Small intestine (tissue), 7 donors: ENCODE measurements at regions not wholly inside any gene's neighbourhood (a gene's known extent, or its start where the extent isn't known, plus 50 kb on each side); places are given as distances from the start of the nearest gene placed in this dataset.

Experiments used
- DNase-seq, 2 donors: peaks; one replicate each; pipeline versions ENCODE4 v3.0.0 to v3.0.0-alpha.2; 2013
- FAIRE-seq: peaks from 2 replicates; lab custom pipeline; 2012; peaks lifted over from hg19 to GRCh38; lab: Jason Lieb, UNC
- H3K27ac ChIP-seq, 3 donors: one replicate each; pipeline ENCODE4 v1.5.1; 2013; ENCODE audit warnings: low read length in 2 of 3, mild to moderate bottlenecking in 2 of 3, control low read depth in 1 of 3, inconsistent platforms in 1 of 3, low read depth in 1 of 3, moderate library complexity in 1 of 3
- H3K27me3 ChIP-seq, 3 donors: one replicate each; pipeline ENCODE4 v1.6.1; 2013; ENCODE audit warnings: low read length in 3 of 3, inconsistent platforms in 1 of 3; ENCODE audit not compliant: control insufficient read depth in 3 of 3, insufficient read depth in 3 of 3
- H3K36me3 ChIP-seq, 3 donors: one replicate each; pipeline ENCODE4 v1.6.1; 2013; ENCODE audit warnings: low read length in 3 of 3, inconsistent platforms in 1 of 3, low read depth in 1 of 3, mild to moderate bottlenecking in 1 of 3, moderate library complexity in 1 of 3; ENCODE audit not compliant: control insufficient read depth in 3 of 3, insufficient read depth in 2 of 3
- H3K4me1 ChIP-seq, 3 donors: one replicate each; pipeline ENCODE4 v1.6.1; 2013; ENCODE audit warnings: low read length in 2 of 3, inconsistent platforms in 1 of 3, low read depth in 1 of 3, mild to moderate bottlenecking in 1 of 3, moderate library complexity in 1 of 3; ENCODE audit not compliant: control insufficient read depth in 3 of 3, insufficient read depth in 2 of 3
- H3K4me3 ChIP-seq, 3 donors: one replicate each; pipeline ENCODE4 v1.5.1; 2013; ENCODE audit warnings: low read length in 3 of 3, control low read depth in 1 of 3, inconsistent platforms in 1 of 3, low read depth in 1 of 3, mild to moderate bottlenecking in 1 of 3, moderate library complexity in 1 of 3
- H3K9me3 ChIP-seq, 2 donors: one replicate each; pipeline ENCODE4 v1.6.1; 2013; ENCODE audit warnings: low read depth in 1 of 2, low read length in 1 of 2; ENCODE audit not compliant: control insufficient read depth in 2 of 2, insufficient read depth in 1 of 2
- WGBS, 3 donors: extraction: QIAGEN DNeasy Blood & Tissue Kit; methylation state at CpG; one replicate each; pipeline ENCODE4 v1.1.7; 2013; 5-methylcytosine and 5-hydroxymethylcytosine counted together
- donor health status: healthy with polysubstance abuse.
- donor health status: control.
- donor health status: control.
- donor health status: Bipolar disorder and iron deficiency.
- donor health status: healthy.

- H3K27me3 ChIP-seq: no peaks in the 10 kb centered on the region
- no peak overlapping the region for H3K4me3 ChIP-seq
- peaks cover 2 to 22% (median 14%) of the 10 kb centered on the region in 3 donors for H3K4me1 ChIP-seq
- H3K36me3 ChIP-seq: no peaks in the 10 kb centered on the region
- DNase-seq: no peak
- no peaks in the 10 kb centered on the region for H3K9me3 ChIP-seq
- WGBS, 3 donors: 93 to 94% (median 93%) methylated on average over 7 of the region's 7 CpGs
- FAIRE-seq: no peak
- H3K27ac ChIP-seq: no peak overlapping the region
Observed at GRCh38 chr11:86155200-86155844, 86.4 kb upstream of the PICALM start.

- peaks cover 2 to 16% (median 8%) of the 10 kb centered on the region in 3 donors for H3K4me1 ChIP-seq
- DNase-seq (peak; percentile 42 to 67), FAIRE-seq (no peak)
- H3K27ac ChIP-seq: peak overlapping the region in 2 of 3 donors; percentile 16 to 58
- 12 to 32% (median 27%) methylated on average over 1 of the region's 1 CpG for WGBS, 3 donors
- H3K36me3 ChIP-seq: no peaks in the 10 kb centered on the region
- no peaks in the 10 kb centered on the region for H3K27me3 ChIP-seq
- H3K4me3 ChIP-seq: no peak overlapping the region
- no peaks in the 10 kb centered on the region for H3K9me3 ChIP-seq
Observed at GRCh38 chr11:86153439-86153838, 84.6 kb upstream of the PICALM start.

- WGBS, 3 donors: 94% methylated on average over 2 of the region's 2 CpGs
- DNase-seq (no peak), FAIRE-seq (no peak)
- no peaks in the 10 kb centered on the region for H3K27me3 ChIP-seq
- no peaks in the 10 kb centered on the region for H3K36me3 ChIP-seq
- H3K4me1 ChIP-seq: peaks cover 2 to 19% (median 8%) of the 10 kb centered on the region in 3 donors
- no peaks in the 10 kb centered on the region for H3K9me3 ChIP-seq
- no peak overlapping the region for H3K27ac ChIP-seq
- no peak overlapping the region for H3K4me3 ChIP-seq
Observed at GRCh38 chr11:86152901-86153300, 84.0 kb upstream of the PICALM start.

- Histone ChIP-seq H3K36me3 (no peaks in the 10 kb centered on the region), H3K27me3 (no peaks in the 10 kb centered on the region), H3K4me3 (no peak overlapping the region), H3K27ac (peak overlapping the region in 1 of 3 donors; percentile 34), H3K4me1 (peaks cover 2 to 19% (median 8%) of the 10 kb centered on the region in 3 donors), H3K9me3 (no peaks in the 10 kb centered on the region)
- DNase-seq (no peak), FAIRE-seq (no peak)
- 38 to 58% (median 50%) methylated on average over 2 of the region's 2 CpGs for WGBS, 3 donors
Observed at GRCh38 chr11:86152006-86152862, 83.3 kb upstream of the PICALM start.

- no peak overlapping the region for H3K4me3 ChIP-seq
- H3K27me3 ChIP-seq: no peaks in the 10 kb centered on the region
- peak overlapping the region in 1 of 3 donors; percentile 34 for H3K27ac ChIP-seq
- FAIRE-seq (no peak), DNase-seq (no peak)
- H3K36me3 ChIP-seq: no peaks in the 10 kb centered on the region
- peaks cover 2 to 19% (median 8%) of the 10 kb centered on the region in 3 donors for H3K4me1 ChIP-seq
- no peaks in the 10 kb centered on the region for H3K9me3 ChIP-seq
- 18 to 31% (median 18%) methylated on average over 3 of the region's 3 CpGs for WGBS, 3 donors
Observed at GRCh38 chr11:86151174-86152005, 82.5 kb upstream of the PICALM start.

- Histone ChIP-seq H3K9me3 (no peaks in the 10 kb centered on the region), H3K36me3 (no peaks in the 10 kb centered on the region), H3K4me3 (no peak overlapping the region), H3K27ac (peak overlapping the region in 1 of 3 donors; percentile 34), H3K27me3 (no peaks in the 10 kb centered on the region), H3K4me1 (peaks cover 2 to 22% (median 8%) of the 10 kb centered on the region in 3 donors)
- DNase-seq (no peak), FAIRE-seq (no peak)
- 83 to 95% (median 90%) methylated on average over 2 of the region's 2 CpGs for WGBS, 3 donors
Observed at GRCh38 chr11:86150847-86151173, 81.9 kb upstream of the PICALM start.

- FAIRE-seq (no peak), DNase-seq (no peak)
- Histone ChIP-seq H3K4me1 (peaks cover 6 to 31% (median 8%) of the 10 kb centered on the region in 3 donors), H3K27ac (no peak overlapping the region), H3K36me3 (no peaks in the 10 kb centered on the region), H3K4me3 (no peak overlapping the region), H3K9me3 (no peaks in the 10 kb centered on the region), H3K27me3 (no peaks in the 10 kb centered on the region)
- WGBS, 3 donors: 64 to 98% (median 87%) methylated on average over 2 of the region's 2 CpGs
Observed at GRCh38 chr11:86149792-86150191, 80.9 kb upstream of the PICALM start.

GRCh38 chr11:86148345-86148747 lies 79.5 kb upstream of the PICALM start:
- no peaks in the 10 kb centered on the region for H3K27me3 ChIP-seq
- H3K27ac ChIP-seq: no peak overlapping the region
- H3K4me1 ChIP-seq: peaks cover 8 to 41% (median 11%) of the 10 kb centered on the region in 3 donors
- DNase-seq: no peak
- H3K9me3 ChIP-seq: no peaks in the 10 kb centered on the region
- FAIRE-seq: no peak
- H3K4me3 ChIP-seq: no peak overlapping the region
- 83 to 92% (median 86%) methylated on average over 3 of the region's 3 CpGs for WGBS, 3 donors
- no peaks in the 10 kb centered on the region for H3K36me3 ChIP-seq
